NT2/D1 (cell line): ENCODE measurements at regions not wholly inside any gene's neighbourhood (a gene's known extent, or its start where the extent isn't known, plus 50 kb on each side); places are given as distances from the start of the nearest gene placed in this dataset.

Experiments used
- SUZ12 ChIP-seq: IDR thresholded peaks from 2 replicates; pipeline ENCODE4 v1.6.1; 2011; ENCODE audit not compliant: insufficient read length, insufficient read depth; ENCODE audit errors: extremely low read depth
- YY1 ChIP-seq: IDR thresholded peaks from 2 replicates; pipeline ENCODE4 v1.6.1; 2011; ENCODE audit not compliant: insufficient read length, insufficient read depth
- ZNF274 ChIP-seq: IDR thresholded peaks from 2 replicates; pipeline ENCODE4 v1.6.1; 2011; ENCODE audit warnings: mild to moderate bottlenecking, low read depth, low read length

- TF ChIP-seq ZNF274 (no peak), YY1 (no peak), SUZ12 (no peak)
Measured at GRCh38 chr10:4685491-4685890, 140.5 kb upstream of the AKR1E2 start.
